HFF-Myc (cell line): ENCODE measurements at regions not wholly inside any gene's neighbourhood (a gene's known extent, or its start where the extent isn't known, plus 50 kb on each side); places are given as distances from the start of the nearest gene placed in this dataset.

Source experiments
- DNase-seq: peaks from one replicate; pipeline ENCODE4 v3.0.0-alpha.2; 2011; ENCODE audit warnings: low read depth; ENCODE audit errors: extremely low read depth
- H3K4me3 ChIP-seq: replicated peaks from 2 replicates; pipeline ENCODE4 v1.5.1; 2011; ENCODE audit warnings: low read depth, mild to moderate bottlenecking, control low read depth, low read length
- CTCF ChIP-seq: IDR thresholded peaks from 2 replicates; pipeline ENCODE4 v1.5.1; 2012; ENCODE audit warnings: mild to moderate bottlenecking, low read depth, low read length, control low read depth; ENCODE audit errors: missing control alignments

DNA sequence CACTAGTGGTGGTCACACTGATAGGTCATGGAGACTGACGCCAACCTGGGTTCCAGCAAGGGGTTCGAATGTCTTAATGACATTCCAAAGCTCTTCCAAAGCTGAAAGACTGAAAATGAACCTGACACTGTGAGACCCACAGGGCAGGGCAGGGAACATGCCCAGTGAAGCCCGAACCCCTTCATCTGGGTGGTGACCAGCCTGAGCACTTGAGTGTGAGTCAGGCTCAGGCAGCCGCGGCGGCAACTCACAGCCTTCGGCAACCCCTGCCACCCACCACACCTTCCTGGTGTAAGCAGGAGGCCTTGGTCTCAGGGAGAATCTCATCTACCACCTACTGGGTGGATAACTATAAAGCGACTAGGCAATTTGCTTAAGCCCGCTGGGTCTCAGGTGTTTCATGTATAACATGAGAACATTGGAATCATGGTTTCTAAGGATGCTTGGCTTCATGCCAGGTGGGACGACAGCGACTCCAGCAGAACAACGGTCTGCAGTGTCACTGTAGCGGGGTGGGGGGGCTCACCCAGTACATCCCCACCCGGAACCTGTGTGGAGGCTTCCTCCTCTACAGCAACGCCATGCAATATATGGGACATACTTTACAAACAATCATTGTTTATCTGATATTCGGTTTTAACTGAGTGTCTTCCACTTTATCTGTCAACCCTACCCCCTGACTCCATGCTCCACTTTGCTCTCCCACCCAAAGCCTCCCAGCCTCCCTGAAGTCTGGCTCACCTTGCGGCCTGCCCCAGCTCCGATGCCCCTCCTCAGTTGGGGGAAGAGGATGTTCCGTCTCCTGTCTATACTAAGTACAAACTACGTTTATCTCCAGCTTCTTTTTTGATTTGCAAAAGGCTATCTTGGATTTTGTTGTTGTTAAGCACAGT lies 125.0 kb upstream of the MEF2A start:
- H3K4me3 ChIP-seq, result no peak overlapping the region
- no peak for DNase-seq
- TF ChIP-seq CTCF, result no peak

DNA sequence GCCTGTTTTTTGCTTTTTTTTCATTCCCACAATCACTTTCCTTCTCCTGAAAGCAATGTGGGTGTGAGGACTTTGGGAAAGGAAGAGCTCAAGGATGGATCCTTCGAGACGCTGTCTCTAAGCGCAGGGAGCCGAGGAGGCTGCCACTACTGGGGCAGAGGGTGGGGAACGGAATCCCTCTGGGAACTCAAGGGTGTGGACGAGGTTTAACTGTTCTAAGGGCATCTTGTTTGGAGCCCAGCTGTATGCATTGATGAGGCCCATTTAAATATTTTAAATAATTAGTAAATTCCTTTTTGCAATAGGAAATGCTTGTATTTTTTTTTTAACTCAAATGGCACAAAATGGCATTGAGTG lies 124.4 kb upstream of the MEF2A start:
- DNase-seq, result no peak
- TF ChIP-seq CTCF, result no peak
- H3K4me3 ChIP-seq, result no peak overlapping the region

DNA sequence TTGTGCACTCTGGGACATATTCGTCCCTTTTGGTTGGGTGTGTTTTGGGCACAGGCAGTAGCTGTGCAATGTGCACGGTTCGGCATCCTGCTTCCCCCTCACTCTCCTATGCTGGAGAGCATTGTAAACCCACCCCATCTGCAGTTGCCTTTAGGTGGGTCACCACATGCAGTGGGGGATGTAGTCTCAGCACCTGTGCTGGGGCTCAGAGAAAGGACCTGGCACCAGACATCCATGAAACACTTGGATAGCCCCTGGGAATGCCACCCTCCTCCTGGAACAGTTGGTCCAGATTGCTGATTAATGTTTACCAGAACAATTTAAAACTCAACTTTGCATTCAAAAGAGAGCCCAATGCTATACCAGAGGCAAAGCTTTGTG lies 123.9 kb upstream of the MEF2A start:
- H3K4me3 ChIP-seq, result no peak overlapping the region
- DNase-seq, result no peak
- no peak for TF ChIP-seq CTCF

GRCh38 chr15:99442252-99442897 lies 123.4 kb upstream of the MEF2A start:
- no peak for TF ChIP-seq CTCF
- DNase-seq, result peak; percentile 78
- H3K4me3 ChIP-seq, result no peak overlapping the region

DNA sequence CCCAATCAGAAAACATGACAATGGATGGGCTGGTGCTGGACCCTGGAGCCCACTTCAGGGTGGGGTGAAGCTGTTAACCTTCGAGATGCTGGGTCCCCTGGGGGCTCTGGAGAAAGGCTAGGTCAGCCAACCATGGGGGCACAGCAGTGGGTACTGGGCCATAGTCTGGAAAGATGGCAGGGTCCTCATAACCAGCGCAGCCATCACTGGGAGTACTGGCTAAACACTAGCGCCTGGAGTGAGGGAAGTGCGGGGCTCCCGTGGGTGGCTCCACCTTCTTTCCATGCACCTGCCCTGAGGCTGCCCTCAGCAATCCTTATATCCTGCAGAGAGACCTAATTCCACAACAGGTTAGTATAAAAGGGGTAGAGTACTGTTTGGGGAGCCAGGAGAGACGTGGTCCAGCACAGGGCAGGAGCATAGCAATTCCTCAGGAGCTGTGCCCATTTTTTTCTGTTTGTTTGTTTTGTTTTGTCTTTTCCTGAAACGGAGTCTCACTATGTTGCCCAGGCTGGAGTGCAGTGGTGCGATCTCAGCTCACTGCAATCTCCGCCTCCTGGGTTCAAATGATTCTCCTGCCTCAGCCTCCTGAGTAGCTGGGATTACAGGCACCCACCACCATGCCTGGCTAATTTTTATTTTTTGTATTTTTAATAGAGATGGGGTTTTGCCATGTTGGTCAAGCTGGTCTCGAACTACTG lies 122.6 kb upstream of the MEF2A start:
- no peak for DNase-seq
- no peak for TF ChIP-seq CTCF
- H3K4me3 ChIP-seq, result no peak overlapping the region

- TF ChIP-seq CTCF, result no peak
- no peak overlapping the region for H3K4me3 ChIP-seq
These were observed 121.9 kb upstream of the MEF2A start for GRCh38 chr15:99443768-99444446.

More at GRCh38 chr15:99443768-99444446, 121.9 kb upstream of the MEF2A start:
- DNase-seq, result no peak
